Tongue (tissue), 1 donor: ENCODE measurements at regions not wholly inside any gene's neighbourhood (a gene's known extent, or its start where the extent isn't known, plus 50 kb on each side); places are given as distances from the start of the nearest gene placed in this dataset.
"Not testable (repeated sequence)": the region's sequence is repeated elsewhere in the genome, so short reads cannot be mapped to it uniquely, and the experiment has no call there.

Experiments
- DNase-seq: peaks from one replicate; pipeline ENCODE4 v3.0.0-alpha.2; 2015

DNA sequence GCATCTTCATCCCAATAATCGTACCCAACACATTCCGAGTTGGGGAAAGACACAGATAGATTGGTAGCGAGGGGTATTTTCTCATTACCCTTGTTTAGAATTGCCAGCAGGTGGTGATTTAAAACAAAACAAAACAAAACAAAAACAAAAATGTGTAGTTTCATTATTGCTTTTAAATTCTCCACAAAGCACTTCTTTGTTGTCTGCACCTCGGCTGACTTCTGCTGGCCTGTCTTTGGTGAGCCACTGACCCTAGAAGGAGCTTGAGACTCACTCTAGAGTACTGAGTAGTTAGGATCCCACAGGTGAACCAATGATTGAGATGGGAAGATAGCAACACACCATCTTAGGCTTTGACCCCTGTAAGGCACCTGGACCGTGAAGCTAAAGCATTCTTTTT is 105.4 kb upstream of the BET1 start:
- DNase-seq, result no peak

DNA sequence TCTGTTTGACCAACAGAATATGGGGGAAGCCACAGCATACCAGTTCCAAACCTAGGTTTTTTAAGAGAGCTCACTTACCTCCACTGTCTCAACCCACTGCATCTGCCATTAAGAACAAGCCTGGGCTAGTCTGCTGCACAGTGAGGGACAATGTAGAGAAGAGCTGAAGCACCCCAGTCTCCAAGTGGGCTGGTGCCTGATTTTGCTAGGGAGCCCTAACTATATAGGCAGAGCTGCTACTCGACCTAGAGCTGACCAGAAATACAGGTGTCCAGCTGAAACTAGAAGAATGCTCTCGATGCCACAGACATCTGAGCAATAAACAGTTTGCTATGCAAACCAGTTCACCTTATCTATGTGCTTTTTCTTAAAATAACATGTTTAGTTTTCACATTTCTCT is 106.9 kb upstream of the BET1 start:
- DNase-seq, result no peak

DNA sequence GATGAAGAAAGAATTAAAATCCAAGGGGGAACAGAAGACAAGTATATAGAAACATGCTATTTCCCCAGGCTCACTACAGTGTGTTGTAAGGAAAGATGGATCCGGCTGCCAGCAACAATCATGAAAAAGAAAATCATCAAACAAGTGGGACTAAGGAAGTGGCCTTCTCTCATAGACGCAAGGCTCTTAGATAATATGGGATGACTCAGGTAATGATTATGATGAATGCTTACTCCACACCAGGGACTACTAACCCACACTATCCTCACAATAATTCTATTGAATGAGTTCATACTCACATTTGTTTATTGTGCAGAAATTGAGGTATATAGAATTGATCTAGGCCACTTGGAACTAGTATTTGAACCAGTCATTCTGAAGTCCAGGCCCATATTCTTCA is 111.2 kb upstream of the BET1 start:
- DNase-seq, result no peak

DNA sequence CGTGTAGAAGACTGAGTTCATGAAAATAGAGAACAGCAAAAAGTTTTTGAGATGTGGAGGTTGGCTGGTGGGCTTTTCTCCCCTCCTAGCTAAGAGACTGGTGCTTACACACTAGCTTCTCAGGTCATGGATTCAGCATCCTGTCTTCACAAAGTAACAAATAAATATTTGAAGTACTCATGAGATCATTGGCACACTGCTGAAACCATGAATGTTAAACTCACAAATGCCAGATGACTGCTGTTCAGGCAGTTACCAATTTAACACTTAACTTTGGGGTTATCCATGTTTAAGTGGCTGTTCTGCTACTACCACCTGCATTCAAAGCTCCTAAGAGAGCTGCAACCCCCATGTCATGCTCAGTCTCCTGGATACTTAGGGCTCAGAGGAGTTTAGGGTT is 119.0 kb upstream of the BET1 start:
- no peak for DNase-seq

DNA sequence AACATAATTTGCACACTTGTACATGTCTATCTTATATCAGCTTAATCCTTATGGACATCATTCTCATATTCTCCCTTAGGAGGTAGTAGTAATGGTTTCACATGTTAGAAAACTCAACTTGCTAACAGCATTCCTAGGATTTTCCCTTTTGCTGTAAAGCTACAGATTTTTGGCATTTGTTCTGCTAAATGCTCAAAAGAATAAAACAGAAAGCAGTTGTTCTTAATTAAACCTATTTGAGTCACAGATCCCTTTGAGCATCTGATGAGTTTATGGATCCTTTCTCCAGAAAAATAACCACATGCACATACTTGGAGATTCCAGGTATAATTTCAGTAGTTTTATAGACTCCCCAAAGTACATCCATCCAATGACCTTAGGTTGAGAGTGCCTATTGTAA is 122.9 kb upstream of the BET1 start:
- peak; percentile 19 for DNase-seq

DNA sequence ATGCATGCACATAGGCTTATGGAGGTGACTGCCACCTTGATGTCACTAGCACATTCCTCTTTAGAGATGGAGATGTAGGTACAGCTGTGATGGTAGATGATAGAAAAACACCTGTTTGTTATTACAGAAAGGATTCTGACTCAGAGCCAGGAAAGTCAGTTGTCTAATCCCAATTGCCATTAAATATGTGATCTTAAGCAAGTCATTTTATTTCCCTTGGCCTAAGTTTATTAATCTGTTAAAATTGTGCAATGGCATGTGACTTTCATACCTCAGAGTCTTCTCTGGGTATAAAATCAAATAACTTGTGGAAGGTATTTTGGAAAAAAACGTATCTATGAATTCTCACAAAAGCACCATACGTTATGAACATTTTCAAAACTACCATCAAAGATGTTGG is 123.9 kb upstream of the BET1 start:
- no peak for DNase-seq

DNA sequence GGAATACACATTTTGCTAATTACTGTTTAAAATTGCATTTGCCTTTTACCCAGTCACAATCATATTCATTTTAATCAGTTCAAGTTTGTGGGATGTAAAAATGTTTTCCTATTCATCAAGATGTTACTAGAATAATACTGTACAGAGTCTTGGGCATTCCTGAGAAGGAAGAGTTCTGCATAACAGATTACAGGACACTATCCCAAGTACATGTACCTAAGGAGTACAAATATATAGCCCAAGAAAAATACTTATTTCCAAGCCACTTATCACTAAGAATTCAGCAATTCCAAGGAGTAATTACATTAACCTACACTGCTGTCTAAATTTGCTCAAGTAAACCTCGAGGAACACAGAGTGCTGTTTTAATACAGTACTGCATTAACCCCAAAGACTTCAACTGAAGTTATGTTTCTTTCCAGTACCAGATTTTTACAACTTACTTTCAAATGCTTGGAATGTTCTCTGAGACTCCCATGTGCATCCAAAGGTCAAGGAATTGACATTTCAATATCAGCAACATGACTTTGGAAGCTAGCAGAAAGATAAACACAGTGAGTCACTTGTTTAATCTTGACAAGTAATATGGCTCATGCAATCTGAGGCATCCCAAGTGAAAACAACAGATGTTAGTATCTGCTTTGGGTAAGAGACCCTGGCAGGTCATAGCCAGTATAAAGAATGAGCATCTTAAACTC is 125.4 kb upstream of the BET1 start:
- peak; percentile 10 for DNase-seq

DNA sequence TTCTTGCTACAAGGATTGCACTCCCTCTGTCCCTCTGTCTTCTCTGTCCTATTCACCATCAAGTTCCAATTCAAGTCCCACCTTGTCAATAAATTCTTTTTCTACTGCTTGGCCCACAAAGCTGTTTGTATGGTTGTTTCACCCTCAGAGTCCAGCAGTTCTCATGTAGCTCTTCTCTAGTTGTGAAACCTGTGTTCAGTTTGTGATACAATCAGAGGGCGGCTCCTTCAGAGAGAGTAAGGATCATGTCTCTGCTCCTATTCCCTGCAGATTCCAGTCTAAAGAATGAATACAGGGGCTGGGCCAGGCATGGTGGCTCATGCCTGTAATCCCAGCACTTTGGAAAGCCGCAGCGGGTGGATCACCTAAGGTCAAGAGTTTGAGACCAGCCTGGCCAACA is 126.6 kb upstream of the BET1 start:
- DNase-seq, result no peak

DNA sequence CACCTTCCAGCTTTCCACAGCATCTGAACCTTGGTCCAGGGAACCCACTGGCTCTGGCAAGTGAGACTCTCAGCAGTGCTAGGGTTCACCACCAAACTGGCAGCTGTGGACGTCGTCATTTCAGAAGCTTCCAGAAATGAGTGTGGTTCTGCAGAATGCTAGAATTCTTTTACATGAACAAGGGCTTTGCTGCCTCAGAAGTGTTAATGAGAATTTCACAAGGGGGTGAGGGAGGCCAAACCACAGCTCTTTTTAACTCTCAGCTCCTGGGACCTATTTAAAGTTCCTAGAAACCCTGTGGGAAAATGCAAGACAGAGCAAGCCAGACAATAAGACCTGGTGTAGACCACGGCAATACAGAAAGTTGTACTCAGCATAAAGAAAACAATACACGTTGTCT is 129.3 kb upstream of the BET1 start:
- DNase-seq, result no peak

DNA sequence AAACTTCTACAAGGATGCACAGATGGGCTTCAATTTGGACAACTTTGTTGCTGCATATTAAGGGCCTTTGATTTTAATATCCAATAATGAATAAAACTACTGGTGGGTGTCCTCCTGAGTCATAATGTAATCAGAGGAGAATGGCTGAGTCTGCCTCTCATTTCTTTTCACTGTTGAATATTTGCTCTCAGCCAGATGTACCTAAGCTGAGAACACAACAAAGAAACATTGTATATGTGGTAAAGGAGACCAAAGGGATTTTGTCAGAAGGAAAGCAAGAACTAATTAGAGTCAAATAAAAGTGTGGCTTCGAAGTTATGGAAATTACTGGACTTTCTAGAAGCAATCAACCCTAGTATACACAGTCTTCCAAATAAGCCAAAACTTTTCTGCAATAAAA is 131.0 kb upstream of the BET1 start:
- DNase-seq, result no peak

DNA sequence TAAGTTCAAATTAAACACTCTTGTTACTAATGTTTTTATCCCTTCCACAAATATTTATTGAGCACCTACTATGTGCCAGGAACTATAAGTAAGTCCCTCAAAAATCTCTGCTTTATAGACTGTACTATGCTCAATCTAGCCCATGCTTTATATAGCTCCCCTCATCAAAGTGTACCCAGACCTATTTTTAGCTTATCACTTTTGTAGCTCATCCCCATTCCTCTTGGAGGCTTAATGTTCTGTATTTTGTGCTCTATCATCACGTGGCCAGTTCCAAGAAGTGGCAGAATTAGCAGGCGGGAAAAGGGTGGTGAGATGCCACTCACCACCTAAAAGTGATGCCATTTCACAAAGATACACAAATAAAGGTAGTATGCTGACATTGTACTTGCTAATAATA is 138.1 kb upstream of the BET1 start:
- no peak for DNase-seq

DNA sequence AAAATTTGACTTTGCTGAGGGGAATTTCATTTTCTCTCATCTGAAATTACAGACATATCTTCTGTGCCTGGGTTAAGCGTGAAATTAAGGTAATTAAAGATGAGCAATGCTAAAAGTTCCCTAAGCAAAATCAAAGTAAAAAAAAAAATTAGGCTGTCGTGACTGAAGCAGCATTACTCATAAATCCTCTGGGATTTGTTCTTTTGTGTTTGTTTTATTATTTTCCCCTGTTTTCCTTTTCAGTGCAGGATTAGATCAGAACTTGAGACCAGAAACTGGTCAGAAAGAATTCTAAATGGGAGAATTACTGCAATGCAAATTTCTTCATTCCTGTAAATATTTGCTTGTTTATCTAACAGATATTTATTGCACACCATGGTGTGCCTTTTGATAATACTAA is 141.4 kb upstream of the BET1 start:
- DNase-seq, result no peak

DNA sequence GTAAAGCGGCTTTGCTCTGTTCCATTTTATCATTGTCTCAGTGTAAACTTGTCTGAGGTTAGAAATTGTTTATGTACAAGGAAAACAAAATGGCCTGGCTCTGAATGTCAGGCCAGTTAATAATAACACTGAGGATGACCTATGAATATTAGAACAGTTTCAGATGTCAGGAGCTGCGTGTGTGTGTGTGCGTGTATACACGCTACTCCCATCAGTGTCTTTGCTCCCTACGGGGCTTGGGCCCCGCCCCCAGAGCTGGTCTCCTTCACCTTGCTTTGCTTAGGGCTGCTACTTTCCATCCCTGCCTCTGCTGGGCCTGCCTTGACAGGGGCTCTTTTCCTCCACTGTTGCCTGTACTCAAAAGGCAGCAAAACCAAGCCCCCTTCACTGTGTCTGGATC is 142.3 kb upstream of the BET1 start:
- no peak for DNase-seq

DNA sequence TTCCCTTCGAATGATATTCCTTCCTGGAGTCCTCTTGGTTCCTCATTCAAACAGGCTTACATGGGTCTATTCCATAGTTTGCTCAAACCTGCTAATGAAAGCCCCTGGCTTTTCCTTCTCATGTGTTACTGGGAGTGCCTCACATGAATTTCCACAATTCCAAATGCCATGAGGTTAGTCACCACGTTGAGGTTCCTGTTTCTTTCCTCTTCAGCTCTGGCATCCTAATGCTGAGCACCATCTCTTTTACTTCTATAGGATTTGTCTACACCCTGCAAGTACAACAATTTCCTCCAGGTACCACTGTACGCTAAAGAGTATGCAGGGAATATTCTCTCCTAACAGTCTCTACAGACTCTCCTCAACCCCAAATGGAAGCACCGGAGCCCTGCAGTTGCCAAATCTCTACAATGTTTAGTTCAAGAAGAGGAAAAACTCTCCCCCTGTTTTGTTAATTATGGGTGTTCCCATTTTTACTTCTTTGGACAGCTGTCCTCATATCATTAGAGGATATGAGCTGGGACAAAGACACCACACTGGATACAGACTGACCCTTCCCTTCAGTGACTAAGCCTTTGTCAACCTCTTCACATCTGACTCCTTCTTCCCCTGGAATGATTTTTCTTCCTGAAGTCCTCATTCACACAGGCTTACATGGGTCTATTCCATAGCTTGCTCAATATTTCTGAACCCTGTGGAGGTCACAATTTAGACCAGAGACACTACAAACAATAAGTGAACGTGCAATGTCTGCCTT is 145.8 kb upstream of the BET1 start:
- no peak for DNase-seq

DNA sequence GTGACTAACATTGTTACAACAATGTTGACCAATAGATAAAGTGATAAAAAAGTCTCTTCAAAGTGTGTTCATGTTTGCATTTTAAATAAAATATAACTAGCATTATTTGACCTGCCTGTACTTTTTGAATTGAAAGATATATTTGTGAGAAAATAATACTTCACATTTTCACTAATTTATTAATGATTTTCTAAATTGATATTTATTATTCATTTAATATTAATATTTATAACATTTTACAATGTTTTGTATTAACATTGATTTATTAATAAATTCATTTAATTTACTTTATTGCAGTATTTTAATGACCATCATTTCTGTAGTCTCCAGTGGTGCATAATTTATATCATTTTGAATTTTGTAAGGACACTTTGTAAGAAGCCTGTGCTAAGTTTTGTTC is 150.0 kb upstream of the BET1 start:
- DNase-seq, result no peak

DNA sequence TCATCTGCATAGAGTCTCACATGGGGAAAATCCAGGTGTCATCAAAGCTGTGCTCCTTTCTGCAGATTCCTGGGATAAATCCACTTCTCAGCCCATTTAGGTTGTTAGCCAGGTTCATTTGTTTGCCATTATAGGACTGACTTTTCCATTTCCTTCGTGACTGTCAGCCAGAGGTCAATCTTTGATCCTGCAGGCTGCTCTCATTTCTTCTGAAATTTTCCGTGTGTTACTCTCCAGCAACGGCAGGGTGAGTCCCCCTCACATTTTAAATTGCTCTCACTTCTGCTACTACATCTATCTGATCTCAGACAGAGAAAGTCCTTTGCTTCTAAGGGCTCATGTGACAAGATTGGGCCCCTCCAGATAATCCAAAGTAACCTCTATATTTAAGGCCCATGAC is 150.7 kb upstream of the BET1 start:
- no peak for DNase-seq

DNA sequence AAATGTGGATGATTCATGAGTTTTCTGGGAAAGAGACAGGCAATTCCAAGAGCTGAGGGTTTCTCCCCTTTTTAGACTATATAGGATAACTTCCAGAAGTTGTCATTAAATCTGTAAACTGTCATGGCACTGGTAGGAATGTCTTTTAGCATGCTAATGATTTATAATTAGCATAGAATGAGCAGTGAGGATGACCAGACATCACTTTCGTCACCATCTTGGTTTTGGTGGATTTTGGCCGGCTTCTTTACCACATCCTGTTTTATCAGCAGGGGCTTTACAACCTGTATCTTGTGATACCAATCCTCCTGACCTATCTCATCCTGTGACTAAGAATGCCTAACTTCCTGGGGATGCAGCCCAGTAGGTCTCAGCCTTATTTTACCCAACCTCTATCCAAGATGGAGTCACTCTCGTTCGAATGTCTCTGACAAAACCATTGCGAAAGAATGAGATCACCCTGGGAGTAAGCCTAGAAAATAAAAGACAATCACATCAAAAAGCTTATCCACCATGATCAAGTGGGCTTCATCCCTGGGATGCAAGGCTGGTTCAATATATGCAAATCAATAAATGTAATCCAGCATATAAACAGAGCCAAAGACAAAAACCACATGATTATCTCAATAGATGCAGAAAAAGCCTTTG is 153.6 kb upstream of the BET1 start:
- not testable (repeated sequence) for DNase-seq

DNA sequence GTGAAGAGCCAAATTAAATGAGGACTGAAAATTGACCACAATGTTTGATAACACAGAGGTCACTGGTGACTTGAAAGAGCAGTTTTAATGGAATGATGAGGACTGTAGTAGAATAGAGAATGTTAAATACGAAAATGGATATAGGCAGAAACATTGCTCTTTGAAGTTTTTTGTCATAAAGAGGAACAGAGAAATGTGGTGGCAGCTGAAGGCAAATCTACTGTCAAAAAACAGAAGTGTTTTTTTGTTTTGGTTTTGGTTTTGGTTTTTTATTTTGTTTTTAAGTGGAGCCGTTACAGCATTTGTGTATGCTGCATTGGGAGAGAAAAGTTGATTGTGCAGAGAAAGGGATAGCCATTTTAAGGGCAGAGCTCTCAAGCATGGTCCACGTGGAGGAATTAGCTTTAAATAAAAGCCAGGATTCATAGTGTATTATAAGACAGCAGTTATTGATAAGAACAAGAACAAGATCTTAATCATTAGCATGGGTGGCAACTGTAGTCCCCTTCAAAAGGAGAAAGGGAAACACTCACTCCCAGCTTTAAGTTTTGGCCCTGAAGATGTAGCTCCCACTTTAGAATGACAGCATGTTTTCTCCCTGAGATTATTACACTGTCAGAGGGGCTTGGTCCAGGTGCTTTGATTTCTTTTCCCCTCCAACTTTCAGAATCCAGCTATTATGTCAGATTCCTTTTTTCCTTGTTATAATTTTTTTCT is 156.7 kb upstream of the BET1 start:
- no peak for DNase-seq

DNA sequence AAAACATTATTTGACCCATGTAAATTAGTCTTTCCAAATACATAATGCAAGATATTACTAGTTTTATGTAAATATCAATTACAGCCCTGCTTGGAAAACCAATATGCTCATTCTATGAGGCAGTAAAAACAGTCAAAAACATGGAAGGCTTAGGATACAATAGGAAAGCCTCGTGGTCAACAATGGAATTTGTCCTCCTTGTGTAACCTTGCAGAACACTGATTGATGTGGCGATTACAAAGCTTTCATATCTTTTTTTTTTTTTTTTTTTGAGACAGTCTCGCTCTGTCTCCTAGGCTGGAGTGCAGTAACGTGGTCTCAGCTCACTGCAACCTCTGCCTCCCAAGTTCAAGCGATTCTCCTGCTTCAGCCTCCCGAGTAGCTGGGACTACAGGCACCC is 157.3 kb upstream of the BET1 start:
- DNase-seq, result no peak

DNA sequence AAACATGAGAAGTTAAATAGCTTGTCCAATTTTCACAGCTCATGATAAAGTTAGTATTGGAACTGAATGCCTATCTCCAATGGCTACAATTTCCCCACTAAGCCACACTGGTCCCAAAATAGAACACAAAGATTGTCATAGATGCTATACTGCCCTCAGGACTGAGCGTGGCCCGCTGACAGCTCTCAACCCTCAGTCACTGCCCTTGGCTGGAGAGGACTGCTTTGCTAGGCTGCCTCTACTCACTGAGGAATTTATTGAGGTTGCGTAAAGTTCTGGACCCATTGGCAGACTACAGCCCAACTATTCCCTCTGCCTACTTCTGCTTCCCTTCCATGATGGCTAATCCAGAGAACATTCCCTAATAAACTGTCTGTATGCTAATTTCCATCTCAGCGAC is 165.5 kb upstream of the BET1 start:
- DNase-seq, result no peak

DNA sequence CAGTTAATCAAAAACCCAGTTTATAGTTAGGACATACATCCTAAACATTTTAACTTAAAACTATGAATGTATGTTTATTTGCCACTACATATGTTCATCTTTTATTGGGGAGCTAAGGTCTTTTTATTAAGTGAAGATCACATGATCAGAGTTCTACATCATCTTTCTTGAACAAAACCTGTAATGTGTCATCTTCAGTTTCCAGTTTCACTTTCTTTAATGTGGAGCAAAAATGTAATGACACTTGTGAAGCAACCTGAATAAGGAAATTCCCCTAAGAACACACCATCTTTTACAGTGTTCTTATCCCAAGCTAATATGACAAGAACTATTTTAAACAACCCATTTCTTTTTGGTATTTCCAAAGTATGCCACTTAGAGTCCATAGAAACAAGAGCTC is 166.7 kb upstream of the BET1 start:
- DNase-seq, result no peak

DNA sequence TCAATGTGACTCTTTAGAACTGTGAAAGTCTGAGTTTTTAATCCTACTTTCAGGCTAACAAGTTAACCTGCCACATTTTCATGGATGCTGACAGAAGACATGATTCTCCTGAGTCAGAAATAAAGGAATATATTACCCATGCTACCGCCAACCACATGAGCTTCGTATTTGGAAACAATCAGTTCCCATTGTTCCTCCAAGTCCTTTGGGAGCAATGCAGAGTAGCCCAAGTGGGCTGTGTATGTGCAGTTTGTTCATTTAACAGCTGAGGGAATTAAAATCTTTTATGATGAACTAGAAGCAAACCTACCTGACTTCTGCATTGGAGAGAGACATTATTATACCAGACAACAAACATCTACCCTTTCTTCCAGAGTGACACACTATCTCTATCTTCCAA is 169.3 kb upstream of the BET1 start:
- DNase-seq, result no peak

DNA sequence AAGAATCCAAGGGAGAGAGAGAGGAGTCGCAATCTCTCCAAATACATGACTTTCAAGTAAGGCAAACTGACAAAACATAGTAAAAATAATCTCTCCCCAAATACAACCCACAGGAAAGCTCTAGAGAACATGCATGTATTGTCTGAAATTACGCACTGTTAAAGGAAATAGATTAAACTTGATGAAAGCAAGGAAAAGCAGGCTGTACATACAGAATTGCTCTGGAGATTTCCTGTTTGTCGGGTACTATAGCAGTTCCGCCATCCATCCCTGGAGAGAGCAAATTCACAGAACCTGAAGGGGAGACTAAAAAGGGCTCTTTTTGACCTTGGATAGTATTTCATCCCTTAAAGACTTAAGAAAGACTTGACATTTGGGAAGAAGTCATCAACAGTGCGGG is 170.2 kb upstream of the BET1 start:
- DNase-seq, result no peak
